Activated T-cell treated with anti-CD3 and anti-CD28 coated beads for 48 hours (primary cell): ENCODE measurements at regions not wholly inside any gene's neighbourhood (a gene's known extent, or its start where the extent isn't known, plus 50 kb on each side); places are given as distances from the start of the nearest gene placed in this dataset.

Experiments used
- DNase-seq: peaks from one replicate; pipeline ENCODE4 v3.0.0-alpha.2; 2020; ENCODE audit warnings: low read depth

DNA sequence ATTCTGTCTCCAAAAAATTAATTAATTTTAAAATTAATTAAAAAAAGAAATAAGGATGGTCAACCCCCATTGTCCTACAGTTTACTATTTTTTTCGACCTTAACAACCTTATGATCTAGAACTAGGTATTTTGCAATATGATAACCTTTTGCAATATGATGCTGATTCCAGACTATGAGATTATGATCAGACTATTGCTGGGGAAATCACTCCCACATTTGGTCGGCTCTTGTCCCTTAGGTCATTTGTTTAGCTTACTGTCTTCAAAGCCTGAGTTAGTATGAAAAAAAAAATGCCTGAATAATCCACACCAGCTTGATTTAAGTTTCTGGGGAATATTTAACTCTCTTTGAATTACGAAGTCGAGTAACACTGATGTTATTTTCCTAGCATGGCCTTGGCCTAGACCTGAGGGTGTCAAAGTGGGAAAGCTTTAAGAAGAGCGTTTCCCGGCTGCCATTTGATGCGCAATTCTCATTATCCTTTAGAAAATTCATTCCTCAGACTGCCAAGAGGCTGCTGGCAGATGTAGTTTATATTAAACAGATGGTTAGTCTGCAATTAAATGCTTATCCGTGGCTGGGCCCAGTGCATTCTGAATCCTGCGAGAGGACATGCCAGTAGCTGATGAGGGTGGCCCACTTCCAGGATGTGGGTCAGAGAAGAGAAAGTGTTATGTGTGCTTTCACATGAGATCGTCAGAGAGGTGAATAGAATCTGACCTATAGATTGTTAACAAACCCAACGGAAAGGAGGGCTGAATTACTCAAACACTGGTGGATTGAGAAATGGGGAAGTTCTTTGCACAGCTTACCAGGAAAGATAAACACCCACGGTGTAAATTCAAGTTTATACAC, 496.0 kb upstream of the THBS1 start:
- no peak for DNase-seq

DNA sequence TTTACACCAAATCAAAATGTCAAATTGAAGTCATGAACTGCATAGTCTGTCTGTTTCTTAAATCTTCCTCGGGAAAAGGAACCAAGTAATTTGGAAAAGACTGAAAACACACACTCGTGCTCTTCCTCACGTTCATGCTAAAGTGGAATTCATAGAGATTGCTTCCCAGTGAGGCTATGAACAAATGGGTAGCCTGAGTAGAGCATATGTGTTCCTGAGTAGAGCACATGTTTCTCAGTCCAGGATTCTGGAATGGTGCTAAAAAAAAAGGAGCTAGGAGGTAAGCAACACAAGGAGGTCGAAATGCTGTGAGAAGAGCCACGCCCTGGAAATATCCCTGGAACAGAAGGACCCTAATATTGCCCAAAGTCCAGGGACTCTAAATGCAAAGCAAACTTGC, 494.2 kb upstream of the THBS1 start:
- DNase-seq = no peak

DNA sequence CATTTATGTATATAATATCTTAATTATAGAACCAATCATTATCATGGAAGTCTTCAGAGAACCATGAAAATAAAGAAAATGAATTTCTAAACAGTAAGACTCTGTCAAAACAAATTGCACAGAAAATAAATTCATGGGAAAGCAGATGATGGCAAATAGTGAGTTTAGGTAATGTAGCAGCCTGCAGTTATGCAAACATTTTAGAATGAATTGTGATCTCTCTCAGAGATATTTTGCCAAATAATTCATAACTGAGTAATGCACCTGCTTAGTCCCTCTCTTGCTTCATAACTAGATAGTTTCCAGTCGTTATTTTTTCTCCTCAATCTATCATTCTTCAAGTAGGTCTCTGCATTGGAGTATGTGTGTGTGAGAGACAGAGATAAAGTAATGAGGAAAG, 492.7 kb upstream of the THBS1 start:
- no peak for DNase-seq

GRCh38 chr15:39092354-39092753, 488.5 kb upstream of the THBS1 start:
- no peak for DNase-seq

DNA sequence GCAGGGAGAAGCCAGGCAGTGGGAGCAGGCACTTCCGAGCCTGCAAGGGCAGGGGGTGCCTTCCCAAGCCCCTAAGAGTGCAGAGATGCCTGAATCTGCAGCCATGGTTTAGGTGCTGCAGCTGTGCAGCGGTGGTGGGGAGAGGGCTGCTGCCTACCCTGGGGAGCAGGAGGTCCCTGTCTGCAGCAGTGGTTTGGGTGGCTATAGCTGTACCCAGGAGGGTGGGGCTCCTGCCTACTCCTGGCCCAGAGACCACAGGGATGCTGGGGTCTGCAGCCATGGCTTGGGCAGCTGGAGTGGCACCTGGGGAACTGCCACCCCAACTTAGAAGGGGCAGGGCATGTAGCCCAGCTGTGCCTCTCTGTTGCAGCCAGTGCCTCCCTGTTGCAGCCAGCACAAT, 488.1 kb upstream of the THBS1 start:
- DNase-seq = no peak

DNA sequence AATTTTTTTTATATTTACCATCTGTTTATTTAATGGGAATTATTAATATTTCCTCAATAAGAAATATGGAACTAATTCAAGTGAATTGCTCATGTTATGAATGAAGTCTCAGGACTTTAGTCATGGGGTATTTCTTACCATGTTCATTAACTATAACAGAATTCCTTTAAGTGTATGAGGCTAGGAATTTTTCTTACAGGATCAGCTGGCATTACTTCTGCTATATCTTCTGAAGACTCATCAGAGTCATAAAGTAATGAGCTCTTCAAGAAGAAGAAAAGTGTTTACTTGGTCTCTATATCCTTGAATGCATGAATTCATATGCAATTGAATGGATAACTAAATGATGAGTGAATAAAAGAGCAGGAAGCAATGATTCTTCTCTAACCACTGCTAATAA, 486.8 kb upstream of the THBS1 start:
- DNase-seq = no peak

GRCh38 chr15:39095218-39095879, 485.5 kb upstream of the THBS1 start:
- no peak for DNase-seq

DNA sequence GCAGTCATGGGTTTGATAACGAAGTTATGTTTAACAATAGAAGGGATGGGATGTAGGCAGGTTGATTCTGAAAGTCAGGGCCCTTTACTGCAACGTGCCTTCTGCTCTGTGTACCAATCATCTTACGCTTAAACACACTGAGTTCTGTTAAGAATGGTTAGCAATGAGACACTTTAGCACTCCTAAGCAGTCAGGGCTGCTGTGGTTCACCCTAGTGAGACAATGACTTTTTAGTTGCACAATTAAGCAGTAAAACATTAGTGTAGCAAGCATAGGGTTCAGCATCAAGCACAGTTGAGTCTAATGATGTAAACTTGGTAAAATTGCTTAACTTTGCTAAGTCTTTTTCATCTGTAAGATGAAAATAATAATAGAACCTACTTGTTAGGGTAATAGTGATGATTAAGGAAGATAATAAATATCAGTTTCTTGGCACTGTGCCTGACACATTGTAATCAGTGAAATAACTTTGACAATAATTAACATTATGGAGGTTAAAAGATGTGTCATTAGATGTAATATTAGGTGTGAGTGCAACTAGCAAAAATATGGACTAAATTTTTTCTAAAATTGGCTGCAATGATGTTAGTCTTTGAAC, 484.2 kb upstream of the THBS1 start:
- no peak for DNase-seq

DNA sequence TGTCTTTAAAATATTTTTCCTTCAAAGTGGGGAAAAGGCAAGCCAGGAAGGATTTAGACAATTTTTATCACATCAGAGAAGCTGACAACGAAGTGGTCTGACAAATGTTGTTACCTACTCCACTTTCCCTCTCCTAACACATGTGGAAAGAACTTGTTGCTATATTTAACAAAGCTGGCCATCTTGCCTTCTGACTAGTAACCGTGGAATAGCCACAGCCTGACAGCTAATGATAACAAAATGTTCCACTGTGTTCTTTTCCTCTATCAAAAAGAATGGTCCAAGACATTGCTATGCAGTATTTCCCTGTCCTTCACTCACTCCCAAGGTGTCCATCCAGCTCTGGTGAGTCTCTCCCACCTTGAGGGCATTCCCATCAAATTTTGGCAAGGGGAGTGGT, 481.4 kb upstream of the THBS1 start:
- no peak for DNase-seq

- DNase-seq = no peak
These were observed 480.7 kb upstream of the THBS1 start for GRCh38 chr15:39100106-39100660.

DNA sequence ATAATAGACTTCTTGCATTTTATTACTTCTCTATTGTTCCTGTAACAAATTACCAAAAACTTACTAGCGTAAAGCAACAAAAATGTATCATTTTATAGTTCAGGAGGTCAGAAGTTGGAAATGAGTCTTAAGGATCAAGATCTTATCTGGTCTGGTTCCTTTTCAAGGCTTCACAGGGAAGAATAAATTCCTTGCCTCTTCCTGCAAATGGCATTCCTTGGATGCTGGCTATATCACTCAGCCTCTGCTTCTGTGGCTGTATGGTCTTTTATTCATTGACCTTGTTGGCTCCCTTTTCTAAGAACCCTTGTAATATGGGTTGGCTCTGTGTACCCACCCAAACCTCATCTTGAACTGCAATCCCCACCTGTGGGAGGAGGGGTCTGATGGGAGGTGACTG, 478.4 kb upstream of the THBS1 start:
- DNase-seq = no peak

DNA sequence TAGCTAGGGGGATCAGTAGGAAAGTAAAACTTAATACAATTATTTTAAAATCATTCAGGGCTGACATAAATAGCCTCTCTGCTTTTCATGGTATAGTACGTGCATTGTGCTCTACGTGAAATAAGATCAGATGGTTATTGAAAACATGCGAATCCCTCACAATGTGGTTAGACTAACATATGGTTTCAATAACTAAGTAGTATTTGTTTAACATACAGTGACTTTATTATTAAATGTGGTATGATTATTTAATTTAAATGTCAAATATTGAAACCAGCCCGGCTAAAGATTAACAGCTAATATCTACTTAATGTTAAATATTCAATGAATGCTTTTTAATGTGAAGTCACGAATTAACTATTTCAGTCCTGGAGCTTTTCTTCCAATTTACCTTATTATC, 473.9 kb upstream of the THBS1 start:
- DNase-seq = no peak

GRCh38 chr15:39108021-39108420, 472.9 kb upstream of the THBS1 start:
- DNase-seq = no peak

- DNase-seq = no peak
These were observed 470.5 kb upstream of the THBS1 start for GRCh38 chr15:39110336-39110735.

DNA sequence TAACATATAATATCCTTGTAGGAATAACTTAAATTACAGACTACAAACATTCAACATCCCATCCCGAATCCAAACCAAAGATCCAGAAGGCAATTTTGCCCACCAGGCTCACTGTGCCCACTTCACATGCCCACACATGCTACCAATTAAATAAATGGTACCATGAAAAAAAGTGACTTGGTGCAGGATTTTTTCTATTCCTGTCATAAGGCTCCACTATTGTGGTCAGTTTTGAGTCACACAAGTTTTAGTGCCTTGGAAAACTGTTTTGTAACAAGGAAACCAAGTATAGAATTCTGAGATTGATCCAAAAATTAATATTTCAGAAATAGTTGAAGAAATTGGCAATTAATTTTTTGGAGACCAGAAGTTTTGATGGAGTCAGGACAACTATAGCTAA, 470.1 kb upstream of the THBS1 start:
- DNase-seq = no peak

GRCh38 chr15:39113741-39114140, 467.1 kb upstream of the THBS1 start:
- DNase-seq = no peak

GRCh38 chr15:39114690-39115378, 466.0 kb upstream of the THBS1 start:
- DNase-seq = no peak

- DNase-seq = no peak
These were observed 465.4 kb upstream of the THBS1 start for GRCh38 chr15:39115379-39116057.

- no peak for DNase-seq
These were observed 462.4 kb upstream of the THBS1 start for GRCh38 chr15:39118510-39118909.

GRCh38 chr15:39124155-39124552, 456.7 kb upstream of the THBS1 start:
- DNase-seq = no peak

DNA sequence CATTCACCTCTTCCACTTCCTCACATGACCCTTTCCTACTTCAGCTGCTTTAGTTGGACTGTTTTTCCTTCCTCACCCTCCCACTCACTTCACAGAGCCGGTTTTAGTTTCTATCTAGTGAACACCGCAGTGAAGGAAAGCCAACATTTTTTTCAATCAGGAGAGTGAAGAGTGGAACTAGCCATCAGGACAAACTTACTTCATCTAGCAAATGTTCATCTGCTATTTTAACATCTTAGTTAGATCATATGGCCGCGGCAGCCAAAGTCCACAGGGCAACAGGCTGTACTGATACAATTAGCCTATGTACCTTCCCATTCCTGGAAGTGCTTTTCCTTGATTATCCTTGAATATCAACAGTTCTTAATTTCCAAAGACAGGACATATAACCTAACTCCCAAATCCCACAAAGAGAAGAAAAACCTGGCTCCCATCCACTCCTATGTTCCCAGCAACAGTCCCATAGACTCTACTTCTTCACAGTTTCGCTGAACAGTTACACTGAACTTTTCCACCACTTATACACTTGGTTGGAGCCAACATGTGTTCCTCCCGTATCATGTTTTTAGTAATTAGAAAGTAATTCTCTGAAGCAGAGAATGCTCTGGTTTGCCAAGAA, 456.2 kb upstream of the THBS1 start:
- no peak for DNase-seq
